Peyer's patch (tissue), 4 donors: ENCODE measurements at regions not wholly inside any gene's neighbourhood (a gene's known extent, or its start where the extent isn't known, plus 50 kb on each side); places are given as distances from the start of the nearest gene placed in this dataset.

ENCODE experiments used
- DNase-seq, 3 donors: peaks; one replicate each; pipeline ENCODE4 v3.0.0-alpha.2; 2017 to 2019
- H3K27ac ChIP-seq, 4 donors: fragments of 200-600 bp; sonication (generic); one replicate each; pipeline ENCODE4 v1.5.1; 2016 to 2019
- H3K27me3 ChIP-seq, 2 donors: fragments of 200-600 bp; sonication (generic); one replicate each; pipeline ENCODE4 v1.5.1; 2019
- H3K36me3 ChIP-seq, 3 donors: fragments of 200-600 bp; sonication (generic); one replicate each; pipeline ENCODE4 v1.5.1; 2016 to 2019
- H3K4me1 ChIP-seq, 4 donors: fragments of 200-600 bp; sonication (generic); one replicate each; pipeline ENCODE4 v1.5.1; 2016 to 2019
- H3K4me3 ChIP-seq, 4 donors: fragments of 200-600 bp; sonication (generic); 1 replicate in 3 of 4; 2 replicates in 1 of 4; pipeline ENCODE4 v1.5.1; 2016 to 2019; ENCODE audit warnings: mild to moderate bottlenecking in 1 of 4
- H3K9me3 ChIP-seq, 4 donors: fragments of 200-600 bp; sonication (generic); one replicate each; pipeline ENCODE4 v1.5.1; 2016 to 2019; ENCODE audit warnings: mild to moderate bottlenecking in 1 of 4
- POLR2A ChIP-seq, 2 donors: fragments of 450-650 bp; IDR thresholded peaks; one replicate each; pipeline ENCODE4 v1.5.1; 2017; ENCODE audit warnings: antibody characterized with exemption in 2 of 2, mild to moderate bottlenecking in 2 of 2, moderate library complexity in 2 of 2
- TF ChIP-seq, protein P1 (sequence below), 6 experiments: fragments of 450-650 bp in 4 of 6; fragments of 200-600 bp in 2 of 6; sonication (generic) in 1 of 6; IDR thresholded peaks; one replicate each; pipeline ENCODE4 v1.5.1; 2017 to 2019; ENCODE audit warnings: antibody characterized with exemption in 6 of 6, mild to moderate bottlenecking in 3 of 6, moderate library complexity in 1 of 6

DNA sequence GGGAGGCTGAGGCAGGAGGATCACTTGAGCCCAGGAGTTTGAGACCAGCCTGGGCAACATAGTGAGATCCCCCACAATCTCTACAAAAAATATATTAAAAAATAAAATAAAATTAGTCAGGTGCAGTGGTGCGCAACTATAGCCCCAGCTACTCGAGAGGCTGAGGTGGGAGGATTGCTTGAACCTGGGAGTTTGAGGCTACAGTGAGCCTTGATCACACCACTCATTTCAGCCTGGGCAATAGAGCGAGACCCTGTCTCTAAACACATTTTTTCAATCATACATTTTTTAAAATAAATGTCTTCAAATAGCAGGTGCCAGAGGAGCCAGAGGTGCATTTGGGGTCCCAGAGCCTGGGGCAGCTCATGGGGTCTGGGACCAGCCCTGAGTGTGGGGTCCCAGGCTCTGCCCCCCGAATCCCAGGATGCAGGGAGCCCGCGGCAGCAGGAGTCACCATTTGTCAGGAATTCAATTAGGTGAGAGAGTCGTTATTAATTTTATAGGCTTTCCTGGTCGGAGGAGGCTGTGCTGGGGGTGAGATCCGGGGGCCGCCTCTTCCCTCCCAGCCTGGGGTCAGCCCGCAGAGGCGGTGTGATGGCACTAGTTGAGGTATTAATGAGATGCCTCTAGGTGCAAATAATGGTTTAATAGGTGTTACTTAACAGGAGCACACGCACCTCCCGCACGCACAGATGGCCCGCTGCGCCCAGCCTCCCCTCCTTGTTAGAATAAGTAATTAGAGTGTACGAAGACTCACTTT lies 78.3 kb downstream of the MICALL2 start:
- TF ChIP-seq, protein P1, sequence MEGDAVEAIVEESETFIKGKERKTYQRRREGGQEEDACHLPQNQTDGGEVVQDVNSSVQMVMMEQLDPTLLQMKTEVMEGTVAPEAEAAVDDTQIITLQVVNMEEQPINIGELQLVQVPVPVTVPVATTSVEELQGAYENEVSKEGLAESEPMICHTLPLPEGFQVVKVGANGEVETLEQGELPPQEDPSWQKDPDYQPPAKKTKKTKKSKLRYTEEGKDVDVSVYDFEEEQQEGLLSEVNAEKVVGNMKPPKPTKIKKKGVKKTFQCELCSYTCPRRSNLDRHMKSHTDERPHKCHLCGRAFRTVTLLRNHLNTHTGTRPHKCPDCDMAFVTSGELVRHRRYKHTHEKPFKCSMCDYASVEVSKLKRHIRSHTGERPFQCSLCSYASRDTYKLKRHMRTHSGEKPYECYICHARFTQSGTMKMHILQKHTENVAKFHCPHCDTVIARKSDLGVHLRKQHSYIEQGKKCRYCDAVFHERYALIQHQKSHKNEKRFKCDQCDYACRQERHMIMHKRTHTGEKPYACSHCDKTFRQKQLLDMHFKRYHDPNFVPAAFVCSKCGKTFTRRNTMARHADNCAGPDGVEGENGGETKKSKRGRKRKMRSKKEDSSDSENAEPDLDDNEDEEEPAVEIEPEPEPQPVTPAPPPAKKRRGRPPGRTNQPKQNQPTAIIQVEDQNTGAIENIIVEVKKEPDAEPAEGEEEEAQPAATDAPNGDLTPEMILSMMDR (IDR thresholded peaks at IDR 0.05), result no peak
- no peak for DNase-seq
- Histone ChIP-seq H3K4me1 (no peaks in the 10 kb centered on the region), H3K4me3 (no peak overlapping the region), H3K36me3 (no peaks in the 10 kb centered on the region), H3K27ac (no peak overlapping the region), H3K27me3 (no peaks in the 10 kb centered on the region), H3K9me3 (no peaks in the 10 kb centered on the region)

DNA sequence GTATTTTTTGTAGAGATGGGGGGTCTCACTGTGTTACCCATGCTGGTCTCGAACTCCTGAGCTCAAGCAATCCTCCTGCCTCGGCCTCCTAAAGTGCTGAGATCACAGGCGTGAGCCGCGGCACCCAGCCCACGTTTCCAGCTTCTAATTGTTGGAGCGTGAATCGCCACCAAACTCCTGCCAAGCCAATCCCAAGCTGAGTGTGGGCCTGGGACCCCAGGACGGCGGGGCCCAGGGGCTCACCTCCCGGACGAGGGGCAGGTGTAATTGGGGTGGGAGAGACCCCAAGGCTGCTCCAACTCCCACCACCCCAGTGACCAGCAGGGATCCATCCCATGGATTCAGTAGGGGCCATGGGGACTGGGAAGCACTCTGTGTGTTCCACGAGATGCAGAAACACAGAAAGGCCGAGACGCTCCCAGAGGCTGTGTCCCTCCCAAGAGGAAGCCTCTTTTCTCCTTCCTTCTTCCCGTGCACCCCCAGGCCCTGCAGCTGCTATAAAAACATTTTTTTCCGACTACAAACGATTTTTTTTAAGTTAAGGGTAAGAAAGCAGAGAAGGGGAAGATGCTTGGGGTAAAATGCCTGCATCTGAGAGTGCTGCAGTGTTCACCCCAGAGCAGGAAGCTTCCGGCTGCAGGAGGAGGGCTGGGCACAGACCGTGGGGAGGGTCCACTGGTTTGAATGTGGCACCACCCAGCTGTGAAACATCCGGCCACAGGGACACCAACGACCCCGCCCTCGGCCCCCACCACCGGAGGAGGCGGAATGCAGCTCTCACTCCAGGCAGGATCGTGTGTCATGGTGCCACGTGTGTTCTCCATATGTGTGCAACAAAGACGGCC lies 76.5 kb downstream of the MICALL2 start:
- H3K27me3 ChIP-seq, result no peaks in the 10 kb centered on the region
- DNase-seq, result no peak
- H3K9me3 ChIP-seq, result no peaks in the 10 kb centered on the region
- no peak overlapping the region for H3K27ac ChIP-seq
- no peak for TF ChIP-seq POLR2A (IDR thresholded peaks at IDR 0.05)
- TF ChIP-seq, protein P1 (IDR thresholded peaks at IDR 0.05), result no peak
- H3K4me1 ChIP-seq, result no peaks in the 10 kb centered on the region
- no peaks in the 10 kb centered on the region for H3K36me3 ChIP-seq
- H3K4me3 ChIP-seq, result no peak overlapping the region

DNA sequence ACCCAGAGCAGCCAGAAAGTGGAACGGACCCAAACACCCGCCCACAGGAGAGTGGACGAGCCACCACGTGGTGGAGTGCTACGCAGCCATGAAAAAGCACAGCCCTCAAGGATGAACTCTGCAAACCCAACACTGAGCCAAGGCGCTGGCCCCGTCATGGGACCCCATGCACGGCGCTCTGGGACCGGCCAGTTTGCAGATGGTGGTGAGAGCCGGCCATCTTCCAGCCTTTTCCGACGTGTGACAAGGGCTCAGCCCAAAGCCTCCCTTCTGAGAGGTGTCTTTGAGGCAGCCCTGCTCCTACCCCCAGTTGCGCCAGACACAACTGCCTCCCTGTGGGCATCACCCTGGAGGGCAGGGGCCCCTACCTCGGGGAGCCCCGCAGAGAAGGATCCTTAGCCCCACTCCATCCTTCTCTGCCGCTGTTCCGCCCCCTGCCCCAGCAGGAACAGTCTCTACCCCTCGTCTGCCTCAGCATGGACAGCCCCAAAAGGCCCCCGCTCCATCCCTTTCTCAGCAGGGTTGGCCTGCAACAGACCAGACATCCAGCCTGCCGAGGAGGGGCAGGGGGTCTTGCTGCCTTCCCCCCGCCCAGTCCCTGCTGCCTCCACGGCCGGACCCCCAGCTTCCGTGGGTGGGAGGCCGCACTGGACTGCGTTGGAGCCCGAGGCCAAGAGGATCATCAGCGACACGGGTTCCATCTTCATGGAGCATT lies 75.7 kb downstream of the MICALL2 start:
- H3K27me3 ChIP-seq, result no peaks in the 10 kb centered on the region
- no peaks in the 10 kb centered on the region for H3K36me3 ChIP-seq
- no peak overlapping the region for H3K27ac ChIP-seq
- no peaks in the 10 kb centered on the region for H3K4me1 ChIP-seq
- DNase-seq, result no peak
- no peaks in the 10 kb centered on the region for H3K9me3 ChIP-seq
- H3K4me3 ChIP-seq, result no peak overlapping the region
- TF ChIP-seq, protein P1 (IDR thresholded peaks at IDR 0.05), result no peak
- TF ChIP-seq POLR2A (IDR thresholded peaks at IDR 0.05), result no peak

DNA sequence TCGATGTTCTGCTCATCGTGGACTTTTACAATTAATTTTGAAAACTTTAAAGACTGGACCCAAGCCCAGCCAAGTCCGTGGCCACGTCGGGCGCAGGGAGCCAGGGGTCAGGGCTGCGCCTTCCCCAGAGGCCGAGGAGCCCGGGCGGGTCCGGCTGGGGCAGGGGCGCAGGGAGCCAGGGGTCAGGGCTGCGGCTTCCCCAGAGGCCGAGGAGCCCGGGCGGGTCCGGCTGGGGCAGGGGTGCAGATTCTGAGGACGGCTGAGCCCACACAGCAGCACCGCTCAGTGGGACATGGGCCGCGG lies 75.2 kb downstream of the MICALL2 start:
- H3K27me3 ChIP-seq, result no peaks in the 10 kb centered on the region
- no peak for DNase-seq

More for the DNA sequence above, 75.2 kb downstream of the MICALL2 start:
- Histone ChIP-seq H3K4me3 (no peak overlapping the region), H3K36me3 (no peaks in the 10 kb centered on the region), H3K4me1 (no peaks in the 10 kb centered on the region), H3K27ac (no peak overlapping the region), H3K9me3 (no peaks in the 10 kb centered on the region)
- TF ChIP-seq POLR2A (IDR thresholded peaks at IDR 0.05), result no peak
- TF ChIP-seq, protein P1 (IDR thresholded peaks at IDR 0.05), result no peak
